NCI-H748 (cell line): ENCODE measurements at regions not wholly inside any gene's neighbourhood (a gene's known extent, or its start where the extent isn't known, plus 50 kb on each side); places are given as distances from the start of the nearest gene placed in this dataset.
"Not testable (repeated sequence)": the region's sequence is repeated elsewhere in the genome, so short reads cannot be mapped to it uniquely, and the experiment has no call there.

ENCODE experiments used
- DNase-seq: peaks from one replicate; lab custom pipeline; 2025; ENCODE audit not compliant: unreplicated experiment; lab: John Stamatoyannopoulos, UW

- DNase-seq, result peak; percentile 29
Measured at GRCh38 chr7:149635561-149636329, 137.6 kb downstream of the ZNF467 start.

GRCh38 chr7:149633976-149634945 is 136.7 kb upstream of the ZNF746 start:
- DNase-seq, result no peak

GRCh38 chr7:149628361-149629149 is 130.9 kb upstream of the ZNF746 start:
- DNase-seq, result not testable (repeated sequence)

DNA sequence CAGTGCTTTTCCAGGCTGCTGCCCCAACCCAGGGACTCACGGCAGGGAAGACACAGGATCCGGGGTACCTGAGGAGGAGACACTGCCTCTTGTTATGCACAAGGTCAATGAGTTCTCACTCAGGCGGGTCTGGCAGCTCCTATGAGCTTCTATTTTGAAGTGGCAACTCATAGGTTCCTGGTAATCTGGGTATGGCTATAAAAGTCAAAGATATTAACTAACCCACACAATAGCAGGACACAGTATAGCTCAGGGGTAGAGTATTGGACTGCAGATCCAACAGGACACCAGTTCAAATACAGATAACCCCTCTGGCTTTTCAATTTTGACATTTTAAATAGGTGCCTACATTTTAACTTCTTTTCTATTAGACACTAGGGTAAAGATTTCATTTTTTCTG is 130.3 kb upstream of the ZNF746 start:
- DNase-seq, result no peak

- DNase-seq, result no peak
Measured at GRCh38 chr7:149626972-149627371, 129.4 kb upstream of the ZNF746 start.

GRCh38 chr7:149625947-149626392 is 128.4 kb upstream of the ZNF746 start:
- no peak for DNase-seq

DNA sequence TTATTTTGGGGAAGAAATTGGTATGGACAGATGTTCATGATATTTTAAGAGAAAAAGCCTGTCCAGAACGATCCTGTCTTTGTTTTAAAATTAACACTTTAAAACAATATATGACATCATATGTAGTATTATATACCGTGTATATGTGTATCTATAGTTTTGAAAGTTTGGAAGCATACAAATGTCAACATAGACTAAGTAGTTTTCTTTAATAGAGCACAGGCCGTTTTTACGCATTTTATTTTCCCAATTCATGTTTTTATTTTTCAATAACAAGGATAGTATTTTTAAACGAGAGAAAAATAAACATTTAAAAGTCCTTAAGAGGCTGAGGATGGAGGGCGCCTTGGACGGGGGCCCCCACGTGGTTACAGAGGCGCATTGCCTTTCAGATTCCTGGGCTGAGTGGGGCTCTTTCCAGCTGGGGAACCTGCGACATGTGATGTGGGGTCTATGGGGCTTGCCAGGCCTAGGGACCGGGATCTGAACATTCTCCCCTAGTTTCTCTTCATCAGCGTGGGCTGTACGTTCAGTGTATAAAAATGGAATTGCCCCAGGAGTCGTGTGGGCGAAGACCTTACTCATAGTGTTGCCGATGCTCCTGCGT is 127.8 kb upstream of the ZNF746 start:
- DNase-seq, result peak; percentile 66

DNA sequence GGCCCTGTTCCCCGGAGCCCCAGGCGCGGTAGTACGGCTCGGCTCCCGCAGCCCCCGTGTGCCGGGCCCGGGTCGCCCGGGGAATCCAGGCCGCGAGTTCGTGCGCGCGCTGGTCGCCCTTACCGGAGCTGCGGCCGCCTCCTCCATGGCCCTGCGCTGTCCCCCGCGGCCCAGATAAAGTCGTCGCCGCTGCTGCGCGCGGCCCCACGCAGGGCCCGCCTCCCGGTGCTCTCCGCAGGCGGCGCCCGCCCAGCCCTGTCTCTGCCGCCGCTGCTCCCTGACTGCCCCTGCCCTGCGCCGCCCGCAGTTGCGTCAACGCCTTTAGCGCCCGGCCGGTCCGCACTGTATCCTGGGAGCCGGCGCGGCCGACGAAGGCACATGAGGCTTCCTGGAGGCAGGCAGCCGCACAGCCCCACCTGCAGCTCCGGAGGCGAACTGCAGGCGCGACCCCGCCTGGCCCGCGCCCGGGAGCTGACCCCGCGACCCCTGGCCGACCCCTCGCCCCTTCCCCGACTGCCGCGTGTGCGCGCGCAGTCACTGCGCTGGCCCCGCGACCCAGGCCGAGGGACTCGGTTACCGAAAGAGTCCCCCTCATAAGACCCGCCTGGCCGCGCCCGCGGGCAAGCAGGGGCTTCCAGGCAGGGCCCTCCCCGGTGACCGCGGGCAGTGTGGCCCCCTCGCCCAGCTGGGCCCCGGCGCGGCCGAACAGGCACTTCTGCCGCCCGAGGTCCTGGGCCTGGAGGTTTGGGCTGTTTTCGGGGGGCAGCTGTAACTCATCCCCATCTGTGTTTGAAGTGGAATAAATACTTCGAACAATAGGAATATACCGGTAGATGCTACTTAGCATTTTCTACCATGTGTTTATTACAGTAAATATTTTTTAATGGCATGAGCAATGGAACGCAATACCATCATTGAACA is 127.1 kb upstream of the ZNF746 start:
- peak; percentile 94 for DNase-seq

DNA sequence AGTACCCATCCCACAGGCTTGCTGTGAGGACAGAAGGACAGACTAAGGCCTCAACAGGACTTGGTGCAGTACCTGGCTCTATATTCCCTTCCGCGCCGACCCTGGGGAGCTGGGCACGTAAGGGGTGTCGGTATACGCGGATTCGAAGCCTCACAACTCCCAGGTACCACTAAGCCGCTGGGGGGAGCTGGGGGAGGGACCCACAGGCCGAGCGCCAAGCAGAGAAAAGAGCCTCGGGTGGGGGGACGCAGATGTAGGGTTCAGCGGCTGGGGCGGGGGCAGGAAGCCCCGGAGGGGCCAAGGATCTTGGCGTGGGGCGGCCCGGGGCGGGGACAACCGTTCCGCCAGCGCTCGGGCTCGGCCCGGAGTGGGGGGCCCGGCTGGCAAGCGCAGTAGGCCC is 126.4 kb upstream of the ZNF746 start:
- DNase-seq, result peak; percentile 33

DNA sequence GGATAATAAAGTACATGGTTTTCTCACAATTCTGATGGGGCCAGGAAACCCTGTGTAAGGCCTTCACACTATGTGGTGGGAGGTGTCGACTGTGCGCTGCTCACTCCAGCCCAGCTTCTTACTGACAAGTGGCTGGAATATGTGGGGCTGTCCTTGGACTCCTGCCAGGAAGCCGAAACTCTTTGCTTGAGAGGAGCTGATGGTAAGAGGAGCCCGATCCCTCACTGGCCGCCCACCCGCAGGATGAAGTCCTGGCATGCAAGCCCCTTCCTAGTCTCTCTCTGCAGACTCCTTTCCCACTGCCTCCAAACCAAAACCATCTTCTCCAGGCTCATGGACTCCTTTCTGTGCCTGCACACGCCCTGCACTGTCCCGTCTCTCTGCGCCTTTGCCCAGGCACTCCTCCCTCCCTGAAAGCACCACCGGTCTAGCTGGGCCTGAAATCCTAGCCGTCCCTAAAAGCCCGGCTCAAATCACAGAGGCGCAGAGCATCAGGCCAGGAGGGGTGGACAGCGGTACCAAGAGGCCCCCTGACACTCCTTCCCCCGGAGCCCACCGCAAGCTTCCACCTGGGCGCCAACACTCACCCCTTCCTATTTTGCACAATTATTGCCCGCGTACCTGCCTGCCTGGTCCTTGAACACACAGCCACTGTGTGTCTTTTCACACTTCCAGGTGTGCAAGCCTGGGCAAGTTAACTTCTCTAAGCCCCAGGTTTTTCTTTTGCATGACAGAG is 125.8 kb upstream of the ZNF746 start:
- peak; percentile 40 for DNase-seq

- DNase-seq, result no peak
Measured at GRCh38 chr7:149622444-149623210, 125.0 kb upstream of the ZNF746 start.

DNA sequence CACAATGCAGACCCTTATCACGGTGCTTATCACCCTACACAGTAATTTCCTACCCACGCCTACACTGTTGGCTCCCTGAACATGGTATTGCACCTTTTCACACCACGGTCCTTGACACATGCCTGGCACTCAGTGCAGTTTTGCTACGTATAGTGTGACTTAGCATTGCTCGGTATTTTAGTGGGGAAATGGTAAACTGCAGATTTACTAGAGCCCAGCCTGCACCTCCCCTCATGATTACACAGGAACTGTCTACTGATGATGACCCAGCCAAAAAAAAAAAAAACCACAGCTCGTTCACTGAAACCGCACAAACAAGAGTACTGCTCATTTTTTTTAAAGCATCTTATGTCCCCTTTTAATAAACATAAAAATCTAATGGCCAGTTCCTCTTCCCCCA is 124.2 kb upstream of the ZNF746 start:
- no peak for DNase-seq

DNA sequence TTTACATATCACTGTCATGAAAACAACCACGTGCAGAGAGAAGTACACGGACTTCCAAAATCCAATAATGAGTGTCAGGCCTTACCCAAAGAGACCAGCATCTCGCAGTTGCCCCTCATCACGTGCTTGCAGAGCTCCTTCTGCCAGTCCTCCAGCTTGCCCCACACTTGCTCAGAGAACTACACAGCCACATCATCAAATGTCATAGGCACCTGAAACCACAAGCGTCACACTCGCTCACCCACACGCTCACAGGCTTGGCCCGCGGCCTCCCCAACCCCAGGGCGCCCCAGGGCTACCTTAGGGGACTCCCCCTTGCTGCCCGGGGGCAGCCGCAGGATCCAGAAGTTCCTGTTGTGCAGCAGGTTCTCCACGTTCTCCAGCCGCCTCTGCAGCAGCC is 123.4 kb upstream of the ZNF746 start:
- no peak for DNase-seq

DNA sequence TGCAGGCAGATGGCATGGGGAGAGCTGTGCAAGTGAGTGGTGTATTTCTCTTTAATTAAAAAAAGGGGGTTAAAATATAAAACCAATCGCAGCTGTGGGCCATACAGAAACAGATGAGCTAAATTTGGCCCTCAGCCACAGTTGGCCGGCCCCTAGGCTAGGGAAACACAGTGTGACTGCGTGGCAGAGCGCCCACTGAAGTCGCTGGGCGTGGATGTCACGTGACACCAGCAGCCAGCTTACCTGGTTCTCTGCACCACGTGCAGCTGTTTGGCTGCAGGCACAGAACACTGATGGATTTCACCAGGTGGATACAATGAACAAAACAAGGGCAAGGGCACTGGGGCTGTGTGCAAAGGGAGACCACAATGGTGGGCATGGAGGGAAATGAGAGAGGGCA is 119.3 kb upstream of the ZNF746 start:
- DNase-seq, result no peak

DNA sequence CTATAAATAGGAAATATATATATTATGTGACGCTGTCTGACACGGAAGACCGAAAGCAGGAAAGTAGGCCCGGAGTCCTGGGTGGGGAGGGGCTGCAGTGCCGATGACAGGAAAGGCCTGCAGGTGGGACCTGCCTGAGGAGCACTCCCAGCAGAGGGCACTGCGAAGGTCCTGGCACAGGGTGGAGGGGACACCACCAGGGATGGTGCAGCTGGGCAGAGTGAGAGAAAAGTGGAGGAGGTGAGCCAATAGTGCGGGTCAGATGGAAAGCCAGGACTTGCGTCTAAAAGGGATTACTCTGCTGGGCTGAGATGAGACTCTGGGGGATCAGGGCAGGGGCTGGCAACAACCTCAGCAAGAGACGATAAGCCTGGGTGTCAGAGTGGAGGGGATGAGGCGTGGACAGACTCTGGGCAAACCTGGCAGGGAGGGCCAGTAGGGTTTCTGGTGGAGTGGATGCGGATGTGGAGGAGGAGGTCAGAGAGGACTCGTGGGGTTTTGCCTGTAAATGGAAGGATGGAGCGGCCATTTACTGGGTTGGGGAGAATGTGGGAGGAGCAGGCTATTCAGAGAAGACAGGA is 118.2 kb upstream of the ZNF746 start:
- no peak for DNase-seq

DNA sequence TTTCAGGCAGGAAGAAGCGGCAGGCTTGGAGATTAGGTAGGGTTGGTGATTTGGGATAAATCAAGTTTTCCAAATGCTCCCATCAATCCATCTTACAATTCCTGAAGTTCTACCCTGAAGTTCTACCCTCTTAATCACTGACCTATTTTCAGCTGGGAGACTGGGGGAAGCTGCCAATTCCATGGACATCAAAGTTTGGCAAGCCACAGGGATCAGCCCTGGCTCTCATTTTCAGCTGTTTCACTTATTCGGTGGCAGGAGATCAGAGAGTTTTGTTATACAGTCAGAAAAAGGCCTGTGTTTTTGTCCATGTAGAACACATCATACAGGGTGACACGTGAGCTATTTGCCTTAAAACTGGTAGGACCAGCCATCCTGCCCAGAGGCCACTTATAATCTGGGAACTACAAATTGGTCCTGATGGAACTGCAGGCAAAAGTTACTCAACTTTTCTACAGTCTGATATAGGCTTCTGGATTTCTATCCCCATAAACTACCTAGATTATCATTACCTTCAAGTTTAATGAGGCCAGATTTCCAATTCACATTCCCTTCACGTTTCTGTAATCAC is 112.9 kb upstream of the ZNF746 start:
- DNase-seq, result no peak

GRCh38 chr7:149608168-149608567 is 110.6 kb upstream of the ZNF746 start:
- DNase-seq, result no peak

DNA sequence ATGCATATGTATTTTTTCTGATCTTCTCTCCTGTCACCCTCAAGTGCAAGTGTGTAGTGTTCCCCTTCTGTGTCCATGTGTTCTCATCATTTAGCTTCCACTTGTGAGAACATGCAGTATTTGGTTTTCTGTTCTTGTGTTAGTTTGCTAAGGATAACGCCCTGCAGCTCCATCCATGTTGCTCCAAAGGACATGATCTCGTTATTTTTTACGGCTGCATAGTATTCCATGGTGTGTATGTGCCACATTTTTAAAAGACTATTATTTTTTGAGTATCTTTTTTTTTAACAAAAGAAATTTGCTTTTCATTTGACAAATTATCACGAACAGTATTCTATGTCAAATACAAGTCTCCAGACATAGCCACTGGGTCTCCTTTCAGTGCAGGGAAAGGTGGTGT is 110.1 kb upstream of the ZNF746 start:
- no peak for DNase-seq
